NCI-H1417 treated with DMSO at 0.1 percent for 48 hours (cell line): ENCODE measurements at regions not wholly inside any gene's neighbourhood (a gene's known extent, or its start where the extent isn't known, plus 50 kb on each side); places are given as distances from the start of the nearest gene placed in this dataset.
"Not testable (repeated sequence)": the region's sequence is repeated elsewhere in the genome, so short reads cannot be mapped to it uniquely, and the experiment has no call there.

ENCODE experiments used
- DNase-seq: peaks from one replicate; lab custom pipeline; 2025; lab: John Stamatoyannopoulos, UW

GRCh38 chr2:131584380-131584779, 56.7 kb downstream of the CCDC74A start:
- DNase-seq, result no peak

GRCh38 chr2:131584940-131585339, 57.3 kb downstream of the CCDC74A start:
- DNase-seq, result no peak

- no peak for DNase-seq
Observed at GRCh38 chr2:131588152-131588873, 60.6 kb downstream of the CCDC74A start.

- DNase-seq, result not testable (repeated sequence)
Observed at GRCh38 chr2:131589126-131589525, 61.4 kb downstream of the CCDC74A start.

GRCh38 chr2:131590366-131590765, 62.7 kb downstream of the CCDC74A start:
- no peak for DNase-seq

GRCh38 chr2:131590896-131591295, 63.2 kb downstream of the CCDC74A start:
- no peak for DNase-seq

GRCh38 chr2:131596561-131596960, 68.9 kb downstream of the CCDC74A start:
- not testable (repeated sequence) for DNase-seq

GRCh38 chr2:131602444-131602843, 74.8 kb downstream of the CCDC74A start:
- not testable (repeated sequence) for DNase-seq

GRCh38 chr2:131604652-131605051, 77.0 kb downstream of the CCDC74A start:
- DNase-seq, result not testable (repeated sequence)

- DNase-seq, result not testable (repeated sequence)
Observed at GRCh38 chr2:131606366-131606765, 78.7 kb downstream of the CCDC74A start.

GRCh38 chr2:131607056-131607455, 79.4 kb downstream of the CCDC74A start:
- not testable (repeated sequence) for DNase-seq

- DNase-seq, result not testable (repeated sequence)
Observed at GRCh38 chr2:131614539-131614938, 86.9 kb downstream of the CCDC74A start.

GRCh38 chr2:131618320-131618719, 90.6 kb downstream of the CCDC74A start:
- DNase-seq, result not testable (repeated sequence)

- not testable (repeated sequence) for DNase-seq
Observed at GRCh38 chr2:131622874-131623273, 95.2 kb downstream of the CCDC74A start.

- DNase-seq, result not testable (repeated sequence)
Observed at GRCh38 chr2:131626011-131626410, 98.3 kb downstream of the CCDC74A start.

- not testable (repeated sequence) for DNase-seq
Observed at GRCh38 chr2:131626565-131626964, 98.9 kb downstream of the CCDC74A start.

- not testable (repeated sequence) for DNase-seq
Observed at GRCh38 chr2:131627777-131628176, 100.1 kb downstream of the CCDC74A start.

- DNase-seq, result not testable (repeated sequence)
Observed at GRCh38 chr2:131631648-131632047, 104.0 kb downstream of the CCDC74A start.

- not testable (repeated sequence) for DNase-seq
Observed at GRCh38 chr2:131633405-131633804, 105.7 kb downstream of the CCDC74A start.

GRCh38 chr2:131633827-131634695, 106.4 kb downstream of the CCDC74A start:
- not testable (repeated sequence) for DNase-seq

- DNase-seq, result no peak
Observed at GRCh38 chr2:131635611-131636010, 107.9 kb downstream of the CCDC74A start.

- not testable (repeated sequence) for DNase-seq
Observed at GRCh38 chr2:131636704-131637308, 109.1 kb downstream of the CCDC74A start.
